ENCODE measurements at regions not wholly inside any gene's neighbourhood (a gene's known extent, or its start where the extent isn't known, plus 50 kb on each side); places are given as distances from the start of the nearest gene placed in this dataset.
"Not testable (repeated sequence)": the region's sequence is repeated elsewhere in the genome, so short reads cannot be mapped to it uniquely, and the experiment has no call there.

GRCh38 chr10:22060984-22061383, 57.5 kb upstream of the DNAJC1 start:
- H3K4me3 ChIP-seq; FAIRE-seq; intact Hi-C loops (cut with micrococcal nuclease); in situ Hi-C loops (cut with MboI); H3K79me2 ChIP-seq (ENCODE audit: control insufficient read depth, insufficient read depth, low read length); H3K36me3 ChIP-seq (ENCODE audit: control insufficient read depth, insufficient read depth, low read length); H3K9ac ChIP-seq (ENCODE audit: insufficient read depth in 1 of 2, low read depth in 2 of 2, low read length in 2 of 2); CTCF ChIA-PET (ENCODE audit: low intra/inter-chr PET ratio); H3K4me2 ChIP-seq (ENCODE audit: insufficient read depth, low read length); BruUV-seq (replicated peaks); H3K9me3 ChIP-seq (replicated peaks; ENCODE audit: control insufficient read depth, insufficient read depth, low read depth, low read length); H3K27ac ChIP-seq (ENCODE audit: extremely low read depth, low read depth, low read length); H2AFZ ChIP-seq (ENCODE audit: low read depth, low read length); H4K20me1 ChIP-seq (replicated peaks; ENCODE audit: control insufficient read depth, insufficient read depth, low read length); H3K4me1 ChIP-seq (replicated peaks in 1 of 2; ENCODE audit: control insufficient read depth in 2 of 2, insufficient read depth in 2 of 2, low read length in 2 of 2); DNase-seq (ENCODE audit: extremely low read depth in 1 of 4, low spot score in 3 of 4); H3K9me1 ChIP-seq (ENCODE audit: control insufficient read depth, insufficient read depth, low read length); ATAC-seq; H3K27me3 ChIP-seq (ENCODE audit: control insufficient read depth in 2 of 2, insufficient read depth in 2 of 2, low read length in 2 of 2): not testable (repeated sequence)
- POLR2A ChIA-PET, result interaction anchor here (0.6 kb wide), 1 partner anchor 565 kb away, joined by 3 read pairs; no protein-coding TSS in a partner anchor
- TF ChIP-seq FOXA3 (CRISPR knock-in tag; conservative IDR thresholded peaks at IDR 0.05 in 1 of 2, IDR thresholded peaks at IDR 0.05 in 1 of 2) (0 out of 4 replicates have a peak, but pooled peaks of 1 of the 2 experiments have one; percentile 59), FOXK2 (conservative IDR thresholded peaks at IDR 0.05 in 1 of 2, IDR thresholded peaks at IDR 0.05 in 1 of 2; ENCODE audit: low read depth in 2 of 2) (0 out of 4 replicates have a peak, but pooled peaks have one; percentile 21 to 42), TRIM24 (IDR thresholded peaks at IDR 0.05) (peak; percentile 23 to 42; a peak in 2 of 4 replicates)
- 32% methylated on average over 6 of the region's 6 CpGs for WGBS (ENCODE audit: insufficient coverage, low coverage, missing lambda C conversion rate)

- Histone ChIP-seq H3K9me1 (ENCODE audit: control insufficient read depth, insufficient read depth, low read length) (no peaks in the 10 kb centered on the region), H3K36me3 (ENCODE audit: control insufficient read depth, insufficient read depth, low read length) (no peaks in the 10 kb centered on the region), H4K20me1 (replicated peaks; ENCODE audit: control insufficient read depth, insufficient read depth, low read length) (no peaks in the 10 kb centered on the region), H3K27ac (ENCODE audit: extremely low read depth, low read depth, low read length) (no peak overlapping the region), H2AFZ (ENCODE audit: low read depth, low read length) (peak overlapping the region; percentile 16; the same call in 1 of the 2 replicates), H3K27me3 (ENCODE audit: control insufficient read depth in 2 of 2, insufficient read depth in 2 of 2, low read length in 2 of 2) (no peaks in the 10 kb centered on the region), H3K4me1 (replicated peaks in 1 of 2; ENCODE audit: control insufficient read depth in 2 of 2, insufficient read depth in 2 of 2, low read length in 2 of 2) (no peaks in the 10 kb centered on the region), H3K9me3 (replicated peaks; ENCODE audit: control insufficient read depth, insufficient read depth, low read depth, low read length) (peaks cover 6% of the 10 kb centered on the region), H3K4me3 (no peak overlapping the region), H3K79me2 (ENCODE audit: control insufficient read depth, insufficient read depth, low read length) (no peaks in the 10 kb centered on the region), H3K9ac (ENCODE audit: insufficient read depth in 1 of 2, low read depth in 2 of 2, low read length in 2 of 2) (no peak overlapping the region), H3K4me2 (ENCODE audit: insufficient read depth, low read length) (no peak overlapping the region)
- CTCF ChIA-PET (ENCODE audit: low intra/inter-chr PET ratio), result no interaction called here
- no peak for ATAC-seq
- WGBS (ENCODE audit: insufficient coverage, low coverage, missing lambda C conversion rate), result 28% methylated on average over 2 of the region's 2 CpGs
- DNase-seq (ENCODE audit: extremely low read depth in 1 of 4, low spot score in 3 of 4), result no peak
- in situ Hi-C loops (cut with MboI) (no loop called here), intact Hi-C loops (cut with micrococcal nuclease) (no loop called here)
- FAIRE-seq, result no peak
- POLR2A ChIA-PET, result no interaction called here
- BruUV-seq (replicated peaks), result no TSS peak
- TF ChIP-seq CHCHD3 (CRISPR knock-in tag; IDR thresholded peaks at IDR 0.05) (no peak), CREB3 (tag; conservative IDR thresholded peaks at IDR 0.05; ENCODE audit: low read depth) (no peak), ZNF551 (CRISPR knock-in tag; IDR thresholded peaks at IDR 0.05) (no peak), KAT7 (CRISPR knock-in tag; IDR thresholded peaks at IDR 0.05; ENCODE audit: borderline replicate concordance) (no peak), TCF3 (CRISPR knock-in tag; IDR thresholded peaks at IDR 0.05) (no peak)
Measured at GRCh38 chr10:22058201-22058600, 54.7 kb upstream of the DNAJC1 start.
